ENCODE measurements at regions not wholly inside any gene's neighbourhood (a gene's known extent, or its start where the extent isn't known, plus 50 kb on each side); places are given as distances from the start of the nearest gene placed in this dataset.

GRCh38 chr10:117784776-117785175 lies 242.2 kb downstream of the EMX2 start:
- TF ChIP-seq CTCF (IDR thresholded peaks at IDR 0.05) (no peak), POLR2A (IDR thresholded peaks at IDR 0.05) (no peak)
